ENCODE measurements at regions not wholly inside any gene's neighbourhood (a gene's known extent, or its start where the extent isn't known, plus 50 kb on each side); places are given as distances from the start of the nearest gene placed in this dataset.
"Not testable (repeated sequence)": the region's sequence is repeated elsewhere in the genome, so short reads cannot be mapped to it uniquely, and the experiment has no call there.

DNA sequence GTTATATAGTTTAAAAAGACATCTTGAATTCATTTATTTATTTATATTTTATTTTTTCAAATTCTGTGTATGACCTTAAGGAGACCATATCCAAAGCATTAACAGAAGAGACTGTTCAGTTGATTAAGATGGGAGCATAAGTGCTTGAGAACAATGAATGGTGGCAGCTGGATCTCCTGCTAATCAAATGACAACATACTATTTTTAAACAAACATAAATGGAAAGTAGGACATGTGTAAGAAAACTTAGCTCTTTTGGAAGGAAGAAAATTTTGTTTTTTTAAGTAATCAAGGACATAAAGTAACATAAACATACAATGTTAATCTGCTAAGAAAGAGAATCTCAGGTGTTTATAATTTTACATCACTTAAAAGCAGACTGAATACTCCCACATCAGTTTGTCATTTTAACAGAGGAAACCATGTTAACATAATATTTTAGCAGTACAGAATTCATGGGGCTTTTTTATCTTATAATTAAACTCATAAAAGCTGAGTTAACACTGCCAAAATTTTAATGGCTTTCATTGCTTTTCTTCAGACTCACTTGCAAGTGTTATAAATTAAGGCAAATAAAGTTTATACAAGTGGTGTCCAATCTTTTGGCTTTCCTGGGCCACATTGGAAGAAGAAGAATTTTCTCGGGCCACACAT is 95.1 kb downstream of the MAD2L1 start:
- no peaks in the 10 kb centered on the region for H3K27me3 Mint-ChIP-seq (ENCODE audit: low read depth)
- no peaks in the 10 kb centered on the region for H3K36me3 Mint-ChIP-seq (ENCODE audit: low read depth)
- no peak overlapping the region for H3K4me3 Mint-ChIP-seq
- DNase-seq (ENCODE audit: low read depth, low spot score), result no peak
- TF ChIP-seq, protein P1, sequence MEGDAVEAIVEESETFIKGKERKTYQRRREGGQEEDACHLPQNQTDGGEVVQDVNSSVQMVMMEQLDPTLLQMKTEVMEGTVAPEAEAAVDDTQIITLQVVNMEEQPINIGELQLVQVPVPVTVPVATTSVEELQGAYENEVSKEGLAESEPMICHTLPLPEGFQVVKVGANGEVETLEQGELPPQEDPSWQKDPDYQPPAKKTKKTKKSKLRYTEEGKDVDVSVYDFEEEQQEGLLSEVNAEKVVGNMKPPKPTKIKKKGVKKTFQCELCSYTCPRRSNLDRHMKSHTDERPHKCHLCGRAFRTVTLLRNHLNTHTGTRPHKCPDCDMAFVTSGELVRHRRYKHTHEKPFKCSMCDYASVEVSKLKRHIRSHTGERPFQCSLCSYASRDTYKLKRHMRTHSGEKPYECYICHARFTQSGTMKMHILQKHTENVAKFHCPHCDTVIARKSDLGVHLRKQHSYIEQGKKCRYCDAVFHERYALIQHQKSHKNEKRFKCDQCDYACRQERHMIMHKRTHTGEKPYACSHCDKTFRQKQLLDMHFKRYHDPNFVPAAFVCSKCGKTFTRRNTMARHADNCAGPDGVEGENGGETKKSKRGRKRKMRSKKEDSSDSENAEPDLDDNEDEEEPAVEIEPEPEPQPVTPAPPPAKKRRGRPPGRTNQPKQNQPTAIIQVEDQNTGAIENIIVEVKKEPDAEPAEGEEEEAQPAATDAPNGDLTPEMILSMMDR (conservative IDR thresholded peaks at IDR 0.05), result no peak
- no peaks in the 10 kb centered on the region for H3K9me3 Mint-ChIP-seq
- H3K4me1 Mint-ChIP-seq, result no peaks in the 10 kb centered on the region
- H3K27ac Mint-ChIP-seq (ENCODE audit: unreplicated experiment), result no peak overlapping the region

DNA sequence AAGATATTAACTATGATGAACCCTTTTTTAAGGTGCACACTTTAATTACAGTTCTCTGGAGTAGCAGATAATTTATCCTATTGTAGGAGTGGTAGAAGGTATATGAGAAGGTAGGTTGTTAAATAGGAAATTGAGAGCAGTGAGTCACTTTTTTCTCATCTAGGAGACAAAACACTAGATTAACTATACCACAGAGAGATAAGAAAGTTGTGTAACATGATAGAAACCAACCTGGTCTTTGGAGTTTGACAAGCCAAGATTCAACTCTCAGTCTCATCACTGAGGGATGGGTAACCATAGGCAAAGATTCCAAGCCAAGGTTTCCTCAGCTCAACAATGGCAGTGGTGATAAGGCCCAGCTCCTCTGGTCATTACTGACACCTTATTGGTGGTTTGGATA is 104.0 kb downstream of the MAD2L1 start:
- DNase-seq (ENCODE audit: low read depth, low spot score), result no peak
- H3K27me3 Mint-ChIP-seq (ENCODE audit: low read depth), result no peaks in the 10 kb centered on the region
- no peaks in the 10 kb centered on the region for H3K9me3 Mint-ChIP-seq
- H3K36me3 Mint-ChIP-seq (ENCODE audit: low read depth), result no peaks in the 10 kb centered on the region
- H3K27ac Mint-ChIP-seq (ENCODE audit: unreplicated experiment), result no peak overlapping the region
- TF ChIP-seq, protein P1 (conservative IDR thresholded peaks at IDR 0.05), result no peak
- H3K4me1 Mint-ChIP-seq, result no peaks in the 10 kb centered on the region
- H3K4me3 Mint-ChIP-seq, result no peak overlapping the region

DNA sequence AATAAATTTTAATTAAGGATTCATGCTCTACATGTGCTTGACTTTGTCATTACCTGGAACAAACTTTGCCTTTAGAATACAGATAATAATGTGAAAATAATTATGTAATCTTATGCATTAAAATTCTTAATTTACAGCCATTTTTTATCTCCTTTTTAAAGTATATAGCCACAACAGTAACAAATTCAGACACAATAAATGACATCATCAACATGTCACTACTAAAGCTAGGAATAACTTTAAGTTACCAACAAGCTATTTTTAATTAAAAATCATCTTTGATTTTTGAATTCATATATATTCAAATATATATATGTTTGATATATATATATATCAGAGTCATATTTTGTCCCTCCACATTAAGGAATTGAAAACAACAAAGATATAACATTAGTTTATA is 107.7 kb downstream of the MAD2L1 start:
- H3K9me3 Mint-ChIP-seq, result peaks cover 7% of the 10 kb centered on the region
- H3K27ac Mint-ChIP-seq (ENCODE audit: unreplicated experiment), result no peak overlapping the region
- H3K36me3 Mint-ChIP-seq (ENCODE audit: low read depth), result peaks cover 5% of the 10 kb centered on the region
- TF ChIP-seq, protein P1 (conservative IDR thresholded peaks at IDR 0.05), result no peak
- H3K27me3 Mint-ChIP-seq (ENCODE audit: low read depth), result no peaks in the 10 kb centered on the region
- no peak for DNase-seq (ENCODE audit: low read depth, low spot score)
- no peak overlapping the region for H3K4me3 Mint-ChIP-seq
- H3K4me1 Mint-ChIP-seq, result peaks cover 8% of the 10 kb centered on the region

DNA sequence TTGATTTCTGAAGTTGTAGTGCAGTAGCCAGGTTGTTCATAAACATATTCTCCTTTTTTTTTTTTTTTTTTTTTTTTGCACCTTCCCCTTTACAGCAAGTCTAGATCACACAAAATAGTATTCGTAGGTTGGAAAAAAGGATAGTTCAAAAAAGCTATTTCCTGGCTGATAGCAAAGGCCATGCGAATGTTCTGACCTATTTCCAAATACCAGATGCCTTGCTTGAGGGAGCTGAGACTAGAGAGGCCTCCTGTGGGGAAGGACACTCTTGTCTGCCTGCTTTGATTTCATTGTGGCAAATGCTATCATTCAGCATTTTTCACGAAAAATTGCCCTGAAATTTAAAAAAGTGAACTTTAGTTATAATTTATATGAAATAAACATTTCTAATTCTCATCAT is 111.4 kb downstream of the MAD2L1 start:
- peaks cover 7% of the 10 kb centered on the region for H3K9me3 Mint-ChIP-seq
- peaks cover 8% of the 10 kb centered on the region for H3K4me1 Mint-ChIP-seq
- no peaks in the 10 kb centered on the region for H3K27me3 Mint-ChIP-seq (ENCODE audit: low read depth)
- no peak overlapping the region for H3K4me3 Mint-ChIP-seq
- TF ChIP-seq, protein P1 (conservative IDR thresholded peaks at IDR 0.05), result no peak
- no peak for DNase-seq (ENCODE audit: low read depth, low spot score)
- H3K36me3 Mint-ChIP-seq (ENCODE audit: low read depth), result peaks cover 5% of the 10 kb centered on the region
- no peak overlapping the region for H3K27ac Mint-ChIP-seq (ENCODE audit: unreplicated experiment)

DNA sequence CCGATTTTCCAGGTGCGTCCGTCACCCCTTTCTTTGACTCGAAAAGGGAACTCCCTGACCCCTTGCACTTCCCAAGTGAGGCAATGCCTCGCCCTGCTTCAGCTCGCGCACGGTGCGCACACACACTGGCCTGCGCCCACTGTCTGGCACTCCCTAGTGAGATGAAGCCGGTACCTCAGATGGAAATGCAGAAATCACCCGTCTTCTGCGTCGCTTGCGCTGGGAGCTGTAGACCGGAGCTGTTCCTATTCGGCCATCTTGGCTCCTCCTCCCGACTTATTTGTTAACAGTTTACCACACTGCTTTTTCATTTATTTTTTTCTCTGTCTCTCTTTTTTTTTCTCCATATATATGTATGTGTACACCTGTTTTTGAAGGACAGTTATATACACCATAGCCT is 112.2 kb downstream of the MAD2L1 start:
- DNase-seq (ENCODE audit: low read depth, low spot score); H3K4me3 Mint-ChIP-seq; H3K36me3 Mint-ChIP-seq (ENCODE audit: low read depth); H3K27me3 Mint-ChIP-seq (ENCODE audit: low read depth); H3K9me3 Mint-ChIP-seq; H3K27ac Mint-ChIP-seq (ENCODE audit: unreplicated experiment); H3K4me1 Mint-ChIP-seq: not testable (repeated sequence)

DNA sequence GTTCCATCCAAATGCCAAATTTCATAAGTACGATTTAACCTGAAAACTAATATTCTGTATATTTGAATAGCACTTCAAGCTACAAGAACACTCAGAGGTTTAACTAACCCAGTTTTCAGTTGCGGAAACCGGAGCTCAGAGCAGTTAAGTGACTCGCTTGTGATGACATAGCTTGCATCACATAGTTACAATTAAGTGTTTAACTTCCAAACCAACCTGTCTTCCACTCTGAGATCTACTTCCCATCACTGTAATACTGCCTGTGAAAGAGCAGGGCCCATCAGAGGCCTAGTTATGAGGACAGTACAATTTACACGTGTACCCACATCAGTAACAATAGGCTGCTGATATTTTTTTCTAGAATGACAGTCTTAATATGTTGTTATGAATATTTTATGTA is 120.3 kb downstream of the MAD2L1 start:
- Mint-ChIP-seq H3K27ac (ENCODE audit: unreplicated experiment) (no peak overlapping the region), H3K4me1 (no peaks in the 10 kb centered on the region), H3K27me3 (ENCODE audit: low read depth) (no peaks in the 10 kb centered on the region), H3K4me3 (no peak overlapping the region), H3K9me3 (no peaks in the 10 kb centered on the region), H3K36me3 (ENCODE audit: low read depth) (no peaks in the 10 kb centered on the region)
- TF ChIP-seq, protein P1 (conservative IDR thresholded peaks at IDR 0.05), result no peak
- DNase-seq (ENCODE audit: low read depth, low spot score), result no peak

All from neural crest cell (in vitro differentiated cells).